ENCODE measurements at regions not wholly inside any gene's neighbourhood (a gene's known extent, or its start where the extent isn't known, plus 50 kb on each side); places are given as distances from the start of the nearest gene placed in this dataset.

DNA sequence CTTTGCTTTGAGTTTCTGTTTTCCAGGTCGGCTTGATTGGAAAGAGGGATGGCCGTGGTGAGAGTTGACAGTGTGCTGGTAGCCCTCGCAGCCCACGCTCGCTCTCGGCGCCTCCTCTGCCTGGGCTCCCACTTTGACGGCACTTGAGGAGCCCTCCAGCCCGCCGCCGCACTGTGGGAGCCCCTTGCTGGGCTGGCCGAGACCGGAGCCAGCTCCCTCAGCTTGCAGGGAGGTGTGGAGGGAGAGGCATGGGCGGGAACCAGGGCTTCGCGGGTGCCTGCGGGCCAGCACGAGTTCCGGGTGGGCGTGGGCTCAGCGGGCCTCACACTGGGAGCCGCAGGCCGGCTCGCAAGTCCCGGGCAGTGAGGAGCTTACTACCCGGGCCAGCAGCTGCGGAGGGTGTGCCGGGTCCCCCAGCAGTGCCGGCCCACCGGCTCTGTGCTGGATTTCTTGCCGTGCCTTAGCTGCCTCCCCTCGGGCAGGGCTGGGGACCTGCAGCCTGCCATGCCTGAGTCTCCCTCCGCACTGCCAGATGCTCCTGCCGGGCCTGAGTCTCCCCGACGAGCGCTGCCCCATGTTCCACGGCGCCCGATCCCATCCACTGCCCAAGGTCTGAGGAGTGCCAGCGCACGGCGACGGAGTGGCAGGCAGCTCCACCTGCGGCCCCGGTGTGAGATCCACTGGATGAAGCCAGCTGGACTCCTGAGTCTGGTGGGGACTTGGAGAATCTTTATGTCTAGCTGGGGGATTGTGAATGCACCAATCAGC lies 166.4 kb upstream of the FAT1 start:
- no peak for FAIRE-seq

DNA sequence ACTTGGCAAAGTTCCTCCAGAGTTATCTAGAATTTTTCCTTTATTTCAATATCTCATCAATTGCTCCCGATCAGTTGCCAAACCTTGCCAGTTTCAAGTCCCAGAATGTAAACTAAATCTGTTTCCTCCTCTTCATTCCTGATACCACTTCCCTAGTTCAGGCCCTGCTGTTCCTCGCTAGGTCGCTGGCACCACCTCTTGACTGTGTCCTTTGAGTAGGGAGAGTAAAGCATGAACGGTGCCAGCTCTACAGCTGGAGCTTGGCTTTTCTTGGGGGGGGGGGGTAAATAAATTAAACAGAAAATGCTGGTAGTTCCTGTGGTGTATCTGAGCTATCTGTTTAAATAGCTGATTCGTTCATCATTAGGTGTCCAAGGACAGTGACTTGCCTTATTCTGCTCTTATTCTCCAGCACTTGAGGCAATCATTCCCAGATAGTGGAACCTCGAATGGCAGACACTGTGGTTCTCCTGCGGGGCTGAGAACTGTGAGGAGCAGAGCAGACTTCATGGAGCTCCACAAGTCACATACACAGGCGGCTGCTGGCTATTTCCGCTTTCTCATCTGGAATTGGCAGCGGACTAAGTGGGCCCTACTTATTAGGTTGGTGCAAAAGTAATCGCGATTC lies 168.3 kb upstream of the FAT1 start:
- FAIRE-seq: no peak

DNA sequence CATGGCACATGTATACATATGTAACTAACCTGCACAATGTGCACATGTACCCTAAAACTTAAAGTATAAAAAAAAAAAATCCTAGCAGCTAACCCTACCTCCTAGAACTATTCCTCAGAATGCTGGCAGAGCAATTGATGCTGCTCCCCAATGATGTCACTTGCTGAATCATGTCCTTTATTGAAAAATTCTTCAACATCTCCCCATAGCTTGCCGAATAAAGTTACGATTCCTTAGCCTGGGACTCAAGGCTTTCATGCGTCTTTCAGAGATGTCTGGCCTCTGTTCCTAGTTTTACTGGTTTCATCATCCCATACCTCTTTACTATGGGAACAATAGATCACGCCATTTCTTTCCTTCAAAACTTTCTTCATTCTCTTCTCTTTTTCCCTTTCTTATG lies 174.7 kb upstream of the FAT1 start:
- FAIRE-seq: no peak

DNA sequence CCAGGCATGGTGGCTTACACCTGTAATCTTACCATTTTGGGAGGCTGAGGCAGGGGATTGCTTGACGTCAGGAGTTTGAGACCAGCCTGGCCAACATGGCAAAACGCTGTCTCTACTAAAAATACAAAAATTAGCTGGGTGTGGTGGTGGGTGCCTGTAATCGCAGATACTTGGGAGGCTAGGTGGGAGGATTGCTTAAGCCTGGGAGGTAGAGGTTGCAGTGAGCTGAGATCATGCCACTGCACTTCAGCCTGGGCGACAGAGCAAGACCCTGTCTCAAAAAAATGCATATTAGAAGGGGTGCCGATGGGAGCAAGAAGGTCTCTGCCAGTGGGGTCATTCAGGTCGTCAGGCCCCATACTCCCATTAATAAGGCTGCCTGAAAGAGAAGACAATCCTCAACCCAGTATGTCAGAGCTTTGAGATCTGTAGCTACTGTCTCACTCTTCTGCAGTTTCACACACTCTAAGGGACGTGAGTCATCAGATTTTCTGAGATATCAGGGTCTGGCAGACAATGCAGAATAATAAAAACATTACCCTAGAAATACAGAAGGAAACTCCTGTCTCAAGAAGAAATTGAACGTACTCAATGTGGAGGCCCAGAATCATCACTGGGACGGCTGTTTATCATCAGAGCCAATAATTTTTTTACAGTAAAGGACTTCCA lies 176.7 kb upstream of the FAT1 start:
- FAIRE-seq: no peak

DNA sequence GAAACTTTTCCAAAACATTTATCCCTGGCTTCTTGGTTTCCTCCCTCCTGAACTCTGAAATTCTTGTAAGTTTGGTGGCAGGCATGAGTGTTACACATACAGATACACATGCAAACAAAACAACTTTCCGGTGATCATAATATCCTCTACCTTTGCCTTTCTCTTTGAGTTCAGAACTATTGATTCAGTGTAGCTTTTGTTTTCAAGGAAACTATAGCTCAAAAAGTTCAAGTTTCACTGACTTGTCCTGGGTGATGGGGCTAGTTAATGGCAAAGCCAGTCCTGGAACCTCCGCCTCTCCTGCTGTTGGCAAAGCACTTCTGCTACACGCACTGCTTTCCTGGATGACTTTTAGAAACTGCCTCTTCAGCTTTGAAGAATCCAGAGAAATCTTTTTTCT lies 177.3 kb upstream of the FAT1 start:
- FAIRE-seq: no peak

DNA sequence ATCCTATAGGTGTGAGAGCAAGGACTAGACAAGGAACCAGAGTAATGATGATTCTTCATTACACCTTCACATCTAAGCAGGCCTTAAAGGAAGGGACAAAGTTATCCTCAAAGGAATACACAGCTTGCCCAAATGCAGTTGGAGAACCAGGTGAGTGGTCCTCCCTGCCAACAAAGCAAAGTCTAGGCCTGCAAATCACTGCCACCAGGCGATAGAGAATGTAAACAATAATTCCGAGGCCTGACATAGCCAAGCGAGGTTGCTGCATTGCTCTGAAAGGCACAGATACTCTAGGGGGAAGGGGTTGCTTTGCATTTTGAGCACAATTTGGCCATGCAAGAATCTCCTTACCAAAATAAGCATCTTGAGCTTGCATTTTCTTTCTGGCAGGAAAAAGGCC lies 178.2 kb upstream of the FAT1 start:
- no peak for FAIRE-seq

DNA sequence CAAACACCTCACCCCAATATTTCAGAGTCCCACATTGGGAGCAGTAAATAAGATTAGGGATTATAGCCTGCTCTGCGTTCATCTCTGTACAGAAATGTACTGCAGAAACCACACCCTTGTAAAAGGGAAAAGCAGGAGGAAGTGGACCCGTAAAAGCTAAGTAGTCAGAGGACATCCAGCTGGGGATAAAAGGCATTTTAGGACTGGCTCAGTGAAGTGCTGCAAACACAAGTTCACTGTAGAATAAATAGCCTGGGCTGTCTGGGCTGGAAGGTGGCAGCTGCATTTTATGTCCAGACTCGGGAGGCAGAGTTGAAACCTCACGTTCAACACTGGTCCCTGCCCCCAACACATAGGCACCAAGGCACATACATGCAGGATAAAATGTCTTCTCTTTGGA lies 178.7 kb upstream of the FAT1 start:
- no peak for FAIRE-seq

DNA sequence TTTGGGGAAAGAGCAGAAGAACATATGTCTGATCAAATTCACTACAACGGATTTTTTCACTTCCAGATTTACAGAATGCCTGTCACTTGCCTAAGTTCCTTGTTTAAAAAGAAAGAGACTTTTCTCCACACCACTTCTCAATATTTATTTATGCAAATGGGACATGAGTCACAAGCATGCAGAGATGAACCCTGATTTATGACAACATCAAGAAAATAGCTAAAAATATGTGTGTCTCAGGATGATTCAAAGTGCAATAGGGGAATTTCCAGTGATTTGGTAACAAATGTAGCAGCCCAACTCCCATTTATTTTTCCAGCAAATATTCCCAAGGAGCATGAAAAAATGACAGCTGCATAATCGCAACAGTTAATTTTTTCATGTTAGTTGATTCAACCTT lies 180.4 kb upstream of the FAT1 start:
- peak; percentile 45 for FAIRE-seq

DNA sequence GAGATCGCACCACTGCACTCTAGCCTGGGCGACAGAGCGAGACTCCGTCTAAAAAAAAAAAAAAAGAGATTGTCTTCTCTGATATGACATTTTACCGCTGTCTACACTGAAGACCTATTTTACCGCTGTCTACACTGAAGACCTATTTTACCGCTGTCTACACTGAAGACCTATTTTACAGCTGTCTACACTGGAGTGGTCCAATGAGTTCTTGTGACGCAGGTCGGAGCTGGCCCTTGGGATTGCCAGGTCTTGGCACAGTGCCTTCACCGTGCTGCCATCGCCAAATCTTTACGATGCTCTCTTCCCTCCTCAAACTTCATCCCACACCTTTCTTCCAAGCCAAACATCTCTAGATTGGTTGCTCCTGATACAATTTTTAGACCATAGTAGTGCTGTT lies 183.1 kb upstream of the FAT1 start:
- FAIRE-seq: no peak

DNA sequence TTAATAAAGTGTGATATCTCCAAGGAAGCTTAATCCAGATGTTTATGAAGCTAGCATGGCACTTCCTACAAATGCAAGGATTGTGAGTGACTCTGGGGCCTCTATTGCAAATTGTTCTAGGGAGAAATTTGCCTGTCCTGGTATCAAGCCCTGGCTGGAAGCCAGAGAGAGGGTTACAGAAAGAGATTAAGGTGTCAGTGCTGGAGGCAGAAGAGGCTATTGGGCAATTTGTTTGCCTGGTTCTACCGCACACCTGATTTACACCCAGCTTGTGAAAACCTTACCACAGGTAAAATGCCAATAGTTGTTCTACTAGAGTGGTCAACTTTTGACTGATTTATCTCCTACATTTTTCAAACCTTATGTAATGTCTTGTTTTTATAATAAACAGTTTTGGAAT lies 186.7 kb upstream of the FAT1 start:
- no peak for FAIRE-seq

DNA sequence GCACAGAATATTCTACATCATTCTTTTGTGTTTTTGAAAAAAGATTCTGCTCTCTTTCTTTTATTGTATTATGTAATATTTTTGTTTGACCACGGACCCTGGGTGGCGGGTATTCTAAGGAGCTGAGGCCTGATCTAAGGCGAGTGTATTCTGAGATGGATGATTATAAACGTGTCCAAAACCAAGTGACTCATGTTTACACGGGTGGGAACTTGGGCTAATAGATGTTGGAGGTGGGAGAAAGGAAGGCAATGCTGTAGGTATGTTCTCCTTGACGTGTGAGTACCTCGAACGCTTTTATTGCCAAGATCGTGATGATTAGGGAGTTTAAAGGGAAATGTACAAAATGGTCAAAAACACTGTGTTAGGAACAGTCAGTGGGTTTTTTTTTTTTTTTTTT lies 188.9 kb upstream of the FAT1 start:
- no peak for FAIRE-seq

DNA sequence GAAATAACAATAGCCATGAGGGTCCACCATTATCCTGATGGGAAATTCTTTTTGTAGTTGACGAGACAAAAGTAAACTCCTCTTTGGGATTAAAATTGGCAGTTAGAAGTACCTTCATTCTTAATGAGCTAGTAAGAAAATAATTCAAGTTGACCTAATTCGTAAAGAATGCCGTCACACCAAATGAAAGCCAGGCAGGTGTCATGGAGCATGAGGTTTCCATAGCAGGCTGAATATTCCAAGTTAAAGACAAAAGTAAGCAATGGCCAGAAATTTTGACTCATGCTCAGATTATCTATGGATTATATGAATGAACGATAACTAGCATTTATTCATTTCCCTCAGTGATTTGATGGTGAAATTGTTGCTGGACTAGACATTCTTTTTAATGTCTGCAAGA lies 192.2 kb upstream of the FAT1 start:
- FAIRE-seq: no peak

DNA sequence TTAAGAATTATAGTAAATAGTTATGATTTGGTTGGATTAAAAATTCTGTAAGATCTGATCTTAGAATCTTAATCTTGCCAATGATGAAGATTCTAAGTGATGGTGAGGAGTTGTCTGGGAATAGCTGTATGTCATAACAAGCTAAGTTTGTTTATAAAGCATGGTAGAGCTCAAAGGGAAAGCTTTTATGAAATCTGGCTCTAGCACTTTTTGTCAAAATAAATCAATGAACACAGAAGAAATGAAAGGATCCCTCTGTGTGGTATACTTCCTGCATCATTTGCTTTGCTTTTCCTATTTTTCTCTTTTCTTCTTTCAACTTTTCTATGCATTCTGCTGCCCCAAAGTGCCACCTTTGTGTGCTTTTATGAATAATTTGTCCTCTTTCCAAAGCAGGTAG lies 193.5 kb upstream of the FAT1 start:
- no peak for FAIRE-seq

DNA sequence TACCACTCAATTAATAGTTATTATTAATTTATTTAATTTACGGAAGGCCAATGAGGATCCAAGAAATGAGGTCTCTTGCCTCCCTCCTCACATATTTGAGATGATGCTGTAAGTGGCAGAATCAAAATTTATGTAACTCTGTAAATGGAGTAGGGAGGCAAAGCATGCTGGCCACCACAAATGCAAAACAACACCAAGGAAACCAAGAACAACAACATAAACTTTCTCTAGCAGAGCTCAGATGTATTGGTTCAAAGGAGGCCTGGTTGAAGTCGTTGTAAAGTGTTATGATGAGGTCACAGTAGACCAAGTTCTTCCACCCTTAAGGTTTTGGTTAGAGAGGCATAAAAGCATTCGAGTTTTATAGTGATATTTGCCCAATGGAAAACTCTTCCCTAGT lies 194.8 kb upstream of the FAT1 start:
- FAIRE-seq: peak; percentile 88

DNA sequence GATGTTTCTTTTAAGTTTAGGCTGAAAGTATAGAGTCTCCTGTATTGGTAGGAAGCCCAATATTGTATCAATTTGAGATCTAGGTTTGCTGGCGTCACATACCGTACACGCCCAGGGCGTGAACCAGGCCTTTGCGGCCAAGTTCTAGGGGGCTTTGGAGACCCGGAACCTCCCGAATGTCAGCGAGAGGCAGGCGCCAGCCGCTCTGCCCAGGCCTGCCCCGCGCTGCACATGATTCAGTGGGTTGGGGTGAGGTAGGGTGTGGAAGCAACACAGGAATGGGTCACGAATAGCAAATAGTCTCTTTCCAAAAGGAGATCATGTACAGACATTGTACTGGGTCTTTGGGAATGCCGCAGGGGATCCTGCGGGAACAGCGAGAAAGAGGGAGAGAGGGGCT lies 195.7 kb upstream of the FAT1 start:
- FAIRE-seq: no peak

DNA sequence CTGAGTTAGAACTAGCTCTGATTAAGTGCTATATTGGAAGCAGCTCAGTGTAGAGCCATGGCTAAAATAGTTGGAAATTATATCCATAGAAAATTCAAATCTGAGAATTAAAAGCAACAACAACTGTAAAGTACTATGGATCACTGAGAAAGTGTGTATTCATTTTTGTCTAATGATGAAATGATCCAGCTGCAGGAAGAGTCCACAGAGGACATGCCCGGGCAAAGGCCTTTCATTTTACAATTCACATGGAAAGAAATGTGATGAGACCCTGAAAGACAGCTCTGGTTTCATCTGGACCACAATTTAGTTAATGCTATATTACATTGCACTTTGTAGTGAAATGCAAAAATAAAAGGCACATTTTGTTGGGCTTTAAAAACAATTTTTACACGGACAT lies 196.8 kb upstream of the FAT1 start:
- FAIRE-seq: no peak

DNA sequence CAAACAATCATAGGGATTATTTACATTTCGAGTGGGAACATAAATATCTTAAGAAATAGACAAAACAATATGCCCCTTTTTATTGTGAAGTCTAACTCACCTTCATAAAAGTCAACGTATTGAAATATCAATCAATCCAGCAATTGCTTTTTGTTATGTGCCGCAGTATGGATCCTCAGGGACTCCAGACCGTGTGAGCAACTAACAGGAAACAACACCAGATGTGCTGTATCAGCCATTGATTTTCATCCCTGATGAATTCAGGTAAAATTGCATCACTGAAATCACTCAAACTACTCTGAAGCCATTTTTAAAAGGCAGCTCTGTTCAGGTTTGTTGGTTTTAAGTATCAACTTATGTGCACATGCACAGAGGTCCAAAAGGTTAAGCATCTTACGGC lies 197.3 kb upstream of the FAT1 start:
- FAIRE-seq: no peak

DNA sequence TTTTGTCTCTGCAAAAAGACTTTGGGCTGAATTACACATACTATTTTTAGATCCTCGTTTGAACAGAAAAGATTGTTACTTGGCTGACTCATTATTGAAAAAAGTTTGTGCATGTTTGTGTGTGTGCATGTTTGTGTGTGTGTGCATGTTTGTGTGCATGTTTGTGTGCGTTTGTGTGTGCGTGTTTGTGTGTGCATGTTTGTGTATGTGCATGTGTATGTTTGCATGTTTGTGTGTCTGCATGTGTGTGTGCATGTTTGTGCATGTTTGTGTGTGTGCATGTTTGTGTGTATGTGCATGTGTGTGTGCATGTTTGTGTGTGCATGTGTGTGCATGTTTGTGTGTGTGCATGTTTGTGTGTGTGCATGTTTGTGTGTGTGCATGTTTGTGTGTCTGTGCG lies 201.1 kb upstream of the FAT1 start:
- no peak for FAIRE-seq

DNA sequence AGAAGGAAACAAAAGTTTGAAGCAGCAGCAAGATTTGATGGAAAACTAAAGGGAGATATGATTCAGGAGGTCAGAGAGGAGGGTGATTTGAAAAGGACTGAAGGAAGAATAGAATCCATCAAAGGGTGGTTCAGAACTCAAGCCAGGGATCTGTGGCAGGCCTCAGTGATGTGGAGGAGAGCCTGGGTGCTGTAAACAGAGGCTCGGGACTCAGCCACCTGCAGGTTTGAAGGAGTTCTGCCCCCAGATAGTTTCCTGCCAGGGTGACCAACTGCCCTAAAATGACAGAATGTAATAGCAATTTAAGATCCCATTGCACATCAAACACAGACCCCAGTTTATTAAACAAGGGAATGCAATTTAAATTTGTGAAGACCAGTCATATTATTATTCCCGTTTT lies 204.0 kb upstream of the FAT1 start:
- FAIRE-seq: no peak

DNA sequence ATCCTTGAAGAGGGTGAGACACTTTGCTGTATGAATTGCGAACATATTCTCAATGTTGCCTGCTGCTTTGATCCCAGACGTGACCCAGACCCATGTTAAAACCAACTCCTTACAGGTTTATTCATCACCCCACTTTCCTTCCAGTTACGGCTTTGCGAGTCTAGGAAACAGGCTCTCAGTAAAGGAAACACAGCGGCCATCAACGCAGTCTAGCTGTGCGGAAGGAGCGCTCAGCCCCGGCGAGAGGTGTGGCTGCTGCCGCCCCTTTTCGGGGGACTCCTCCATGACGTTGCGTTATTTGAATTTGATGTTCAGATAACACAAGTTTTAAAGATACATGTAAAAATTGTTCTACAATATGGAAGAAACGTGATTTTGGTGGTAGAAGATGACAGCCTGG lies 206.4 kb upstream of the FAT1 start:
- FAIRE-seq: no peak

DNA sequence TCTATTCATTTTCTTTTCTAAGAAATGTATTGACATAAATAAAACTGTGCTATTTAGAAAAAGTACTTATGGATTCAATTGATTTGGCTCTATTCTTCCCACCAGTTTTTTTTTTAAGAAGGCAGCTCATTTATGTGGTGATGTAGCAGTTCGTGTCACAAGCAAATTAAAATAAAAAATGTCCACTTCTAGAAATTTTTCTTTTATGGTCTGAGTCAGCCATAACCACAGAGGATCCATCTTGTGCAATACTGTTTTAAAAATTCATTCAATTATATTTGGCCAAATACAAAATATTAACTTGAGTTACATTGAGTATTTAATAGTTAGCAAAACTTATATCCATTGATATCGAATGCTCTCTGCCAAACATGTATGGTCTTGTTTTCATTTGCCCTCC lies 207.9 kb upstream of the FAT1 start:
- peak; percentile 33 for FAIRE-seq

DNA sequence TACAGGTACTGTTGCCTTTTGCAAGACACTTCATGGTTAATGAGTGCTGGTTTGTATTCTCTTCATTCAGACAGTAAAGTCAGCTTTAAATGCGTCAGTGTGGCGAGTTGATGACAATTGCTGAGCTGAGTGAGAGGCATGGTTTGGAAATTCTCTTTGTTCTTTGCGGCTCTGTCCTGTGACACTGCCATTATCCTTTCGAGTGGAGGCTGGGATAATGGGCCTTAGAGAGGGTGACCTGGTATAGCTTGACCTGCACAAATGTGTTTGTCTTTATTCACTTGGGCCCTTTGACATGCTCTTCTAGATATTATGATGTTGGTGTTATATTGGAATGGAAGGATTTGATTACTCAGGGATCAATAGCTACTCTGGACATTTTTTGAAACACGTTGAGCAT lies 208.5 kb upstream of the FAT1 start:
- no peak for FAIRE-seq

DNA sequence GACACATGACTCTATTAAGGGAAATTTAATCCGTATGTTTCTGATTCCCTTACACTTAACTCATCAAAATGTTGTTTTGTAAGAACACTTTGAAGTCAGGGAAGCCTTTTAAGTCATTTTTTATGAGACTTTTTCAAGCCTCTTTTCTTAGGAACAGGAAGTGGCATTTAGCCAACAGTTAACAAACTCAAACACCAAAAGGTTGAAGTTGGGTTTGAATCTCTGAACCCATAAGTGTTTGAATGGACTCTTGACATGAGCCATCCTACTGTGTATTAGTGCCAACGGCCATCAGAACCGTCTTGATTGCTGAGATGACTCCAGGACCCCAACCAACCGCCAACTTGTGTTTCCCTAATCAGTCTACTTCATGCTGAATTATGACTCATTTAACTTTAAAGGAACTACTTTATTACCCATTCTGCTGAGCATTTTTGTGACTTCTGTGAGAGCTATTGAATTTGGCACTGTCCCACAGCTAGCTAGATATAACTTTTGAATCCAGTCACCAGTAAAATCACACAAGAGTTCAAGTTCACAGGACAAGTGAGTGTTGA lies 209.1 kb upstream of the FAT1 start:
- peak; percentile 88 for FAIRE-seq

DNA sequence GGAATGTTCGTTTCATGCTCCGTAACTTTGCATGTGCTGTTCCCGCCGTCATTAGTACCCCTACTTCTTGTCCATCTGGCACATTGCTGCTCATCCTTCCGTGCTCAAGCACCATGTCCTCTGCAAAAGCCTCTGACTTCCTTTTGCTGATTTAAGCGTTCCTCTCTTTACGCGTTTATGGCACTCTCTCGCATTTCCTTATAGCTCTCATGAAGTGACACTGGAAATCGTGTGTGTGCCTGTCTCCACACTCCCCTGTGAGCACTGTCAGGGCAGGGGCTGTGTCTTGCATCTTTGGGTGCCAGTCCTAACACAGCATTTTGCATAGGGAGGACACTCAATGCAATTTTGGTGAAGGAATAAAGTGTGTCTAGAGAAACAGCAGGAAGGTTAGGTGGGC lies 210.6 kb upstream of the FAT1 start:
- no peak for FAIRE-seq

All from endometrium (tissue), 2 donors.